BLaER1 treated with 17β-estradiol and CSF1 and Interleukin-3, amounts not matched to agents 10 nM and 100 nM (cell line): ENCODE measurements at regions not wholly inside any gene's neighbourhood (a gene's known extent, or its start where the extent isn't known, plus 50 kb on each side); places are given as distances from the start of the nearest gene placed in this dataset.
"Not testable (repeated sequence)": the region's sequence is repeated elsewhere in the genome, so short reads cannot be mapped to it uniquely, and the experiment has no call there.

Source experiments
- H3K27ac ChIP-seq, 11 experiments: shearing (Covaris generic); formaldehyde crosslinking; 2 replicates each; pipeline ENCODE4 v1.8.1; 2022
- H3K27me3 ChIP-seq, 11 experiments: shearing (Covaris generic); formaldehyde crosslinking; 2 replicates each; pipeline ENCODE4 v1.8.1; 2022
- H3K36me3 ChIP-seq, 11 experiments: shearing (Covaris generic); formaldehyde crosslinking; 2 replicates each; pipeline ENCODE4 v1.8.1; 2022
- H3K4me1 ChIP-seq, 10 experiments: shearing (Covaris generic); formaldehyde crosslinking; 2 replicates each; pipeline ENCODE4 v1.8.1; 2022
- H3K4me2 ChIP-seq, 11 experiments: shearing (Covaris generic); formaldehyde crosslinking; 2 replicates each; pipeline ENCODE4 v1.8.1; 2022
- H3K4me3 ChIP-seq, 10 experiments: shearing (Covaris generic); formaldehyde crosslinking; 2 replicates each; pipeline ENCODE4 v1.8.1; 2022
- H3K9ac ChIP-seq, 11 experiments: shearing (Covaris generic); formaldehyde crosslinking; 2 replicates each; pipeline ENCODE4 v1.8.1; 2022
- H3K9me3 ChIP-seq, 11 experiments: shearing (Covaris generic); formaldehyde crosslinking; replicated peaks in 1 of 11; 2 replicates each; pipeline ENCODE4 v1.8.1; 2022
- H4K20me1 ChIP-seq, 11 experiments: shearing (Covaris generic); formaldehyde crosslinking; 2 replicates each; pipeline ENCODE4 v1.8.1; 2022
- Cebpa-rat ChIP-seq, 11 experiments: shearing (Covaris generic); IDR thresholded peaks; 2 replicates each; pipeline ENCODE4 v1.8.1; 2022

- peaks cover 0 to 21% (median 0%) of the 10 kb centered on the region in 10 experiments; a peak in 5 of 20 replicates for H3K4me1 ChIP-seq
Measured at GRCh38 chr6:12622566-12622965, 94.0 kb upstream of the PHACTR1 start.

GRCh38 chr6:12624142-12624837, 92.3 kb upstream of the PHACTR1 start:
- H3K4me3 ChIP-seq: no peak overlapping the region
- no peak for TF ChIP-seq Cebpa-rat (IDR thresholded peaks at IDR 0.05)

More at GRCh38 chr6:12622566-12622965, 94.0 kb upstream of the PHACTR1 start:
- H3K9ac ChIP-seq: no peak overlapping the region
- H3K9me3 ChIP-seq: no peaks in the 10 kb centered on the region
- H4K20me1 ChIP-seq: no peaks in the 10 kb centered on the region
- H3K36me3 ChIP-seq: no peaks in the 10 kb centered on the region
- no peaks in the 10 kb centered on the region for H3K27me3 ChIP-seq
- peak overlapping the region in 1 of 11 experiments; percentile 23; a peak in 2 of 22 replicates for H3K4me2 ChIP-seq
- no peak for TF ChIP-seq Cebpa-rat (IDR thresholded peaks at IDR 0.05)
- no peak overlapping the region for H3K27ac ChIP-seq
- H3K4me3 ChIP-seq: no peak overlapping the region

DNA sequence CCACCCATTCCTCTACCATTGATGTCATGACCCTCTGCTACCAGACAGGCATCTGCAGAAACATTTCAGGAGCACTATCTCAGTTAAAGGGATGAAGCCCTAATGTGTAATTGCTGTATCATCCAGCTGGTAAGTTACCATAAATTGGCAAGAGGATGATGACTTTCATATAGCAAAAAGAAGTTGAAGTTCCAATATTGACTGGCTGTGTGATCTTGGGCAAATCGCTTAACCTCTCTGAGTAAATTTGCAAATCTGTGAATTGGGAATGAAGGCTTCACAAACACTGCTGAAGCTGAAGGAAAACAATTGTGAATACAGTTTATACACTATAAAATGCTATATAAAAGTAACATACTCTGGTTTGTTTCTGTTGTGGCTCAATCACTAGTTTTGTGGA, 89.5 kb upstream of the PHACTR1 start:
- no peaks in the 10 kb centered on the region for H4K20me1 ChIP-seq
- no peak overlapping the region for H3K27ac ChIP-seq
- peaks cover 0 to 8% (median 0%) of the 10 kb centered on the region in 10 experiments; a peak in 4 of 20 replicates for H3K4me1 ChIP-seq
- no peaks in the 10 kb centered on the region for H3K36me3 ChIP-seq
- no peak overlapping the region for H3K9ac ChIP-seq
- no peaks in the 10 kb centered on the region for H3K9me3 ChIP-seq
- no peak overlapping the region for H3K4me3 ChIP-seq
- no peak overlapping the region for H3K4me2 ChIP-seq
- TF ChIP-seq Cebpa-rat (IDR thresholded peaks at IDR 0.05): no peak
- H3K27me3 ChIP-seq: no peaks in the 10 kb centered on the region

More at GRCh38 chr6:12624142-12624837, 92.3 kb upstream of the PHACTR1 start:
- Histone ChIP-seq H4K20me1 (no peaks in the 10 kb centered on the region), H3K27ac (no peak overlapping the region), H3K27me3 (no peaks in the 10 kb centered on the region), H3K9ac (no peak overlapping the region), H3K4me1 (peaks cover 0 to 21% (median 0%) of the 10 kb centered on the region in 10 experiments; a peak in 5 of 20 replicates), H3K4me2 (no peak overlapping the region), H3K36me3 (no peaks in the 10 kb centered on the region), H3K9me3 (no peaks in the 10 kb centered on the region)

GRCh38 chr6:12628327-12628726, 88.2 kb upstream of the PHACTR1 start:
- no peak overlapping the region for H3K4me2 ChIP-seq
- H3K27me3 ChIP-seq: no peaks in the 10 kb centered on the region
- H4K20me1 ChIP-seq: no peaks in the 10 kb centered on the region
- H3K27ac ChIP-seq: no peak overlapping the region
- H3K4me1 ChIP-seq: peaks cover 0 to 11% (median 0%) of the 10 kb centered on the region in 10 experiments; a peak in 4 of 20 replicates
- H3K9ac ChIP-seq: no peak overlapping the region
- no peak overlapping the region for H3K4me3 ChIP-seq
- no peak for TF ChIP-seq Cebpa-rat (IDR thresholded peaks at IDR 0.05)
- H3K9me3 ChIP-seq: no peaks in the 10 kb centered on the region
- H3K36me3 ChIP-seq: no peaks in the 10 kb centered on the region

DNA sequence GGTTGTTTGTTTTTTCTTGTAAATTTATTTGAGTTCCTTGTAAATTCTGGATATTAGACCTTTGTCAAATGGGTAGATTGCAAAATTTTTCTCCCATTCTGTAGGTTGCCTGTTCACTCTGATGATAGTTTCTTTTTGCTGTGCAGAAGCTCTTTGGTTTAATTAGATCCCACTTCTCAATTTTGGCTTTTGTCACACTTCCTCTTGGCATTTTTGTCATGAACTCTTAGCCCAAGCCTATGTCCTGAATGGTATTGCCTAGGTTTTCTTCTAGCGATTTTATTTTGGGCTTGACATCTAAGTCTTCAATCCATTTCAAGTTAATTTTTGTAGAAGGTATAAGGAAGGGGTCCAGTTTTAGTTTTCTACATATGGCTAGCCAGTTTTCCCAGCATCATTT, 82.8 kb upstream of the PHACTR1 start:
- peaks cover 0 to 30% (median 0%) of the 10 kb centered on the region in 10 experiments; a peak in 5 of 20 replicates for H3K4me1 ChIP-seq
- not testable (repeated sequence) for H3K4me3 ChIP-seq, H3K9ac ChIP-seq, H3K36me3 ChIP-seq, H3K9me3 ChIP-seq, H3K27me3 ChIP-seq, H4K20me1 ChIP-seq, H3K27ac ChIP-seq
- peak overlapping the region in 2 of 11 experiments; percentile 15 to 23; a peak in 2 of 22 replicates for H3K4me2 ChIP-seq

DNA sequence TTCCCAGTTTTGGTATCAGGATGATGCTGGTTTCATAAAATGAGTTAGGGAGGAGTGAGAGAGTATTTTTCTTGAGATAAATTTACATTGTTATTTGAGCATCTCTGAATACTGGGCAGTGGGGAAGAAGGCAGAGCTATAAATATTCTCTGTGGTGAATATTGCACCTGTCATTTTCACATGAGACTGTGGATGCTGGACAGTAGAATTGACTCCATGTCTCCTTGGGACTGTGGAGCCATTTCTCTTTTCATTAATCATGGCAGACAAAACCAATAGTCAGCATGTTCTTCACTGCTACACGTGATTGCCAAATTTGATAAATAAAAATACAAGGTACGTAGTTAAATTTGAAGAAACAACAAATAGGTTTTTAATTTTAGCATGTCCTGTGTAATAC, 81.2 kb upstream of the PHACTR1 start:
- TF ChIP-seq Cebpa-rat (IDR thresholded peaks at IDR 0.05): no peak
- Histone ChIP-seq H3K36me3 (no peaks in the 10 kb centered on the region), H3K9ac (no peak overlapping the region), H3K4me2 (no peak overlapping the region), H3K9me3 (peaks cover 8 to 12% (median 9%) of the 10 kb centered on the region in 11 experiments; a peak in 18 of 22 replicates), H4K20me1 (no peaks in the 10 kb centered on the region), H3K4me3 (no peak overlapping the region), H3K27ac (no peak overlapping the region), H3K27me3 (no peaks in the 10 kb centered on the region), H3K4me1 (peaks cover 0 to 30% (median 0%) of the 10 kb centered on the region in 10 experiments; a peak in 5 of 20 replicates)

- Histone ChIP-seq H3K9me3 (peaks cover 8 to 16% (median 13%) of the 10 kb centered on the region in 11 experiments; a peak in 18 of 22 replicates), H3K36me3 (no peaks in the 10 kb centered on the region), H3K9ac (no peak overlapping the region), H4K20me1 (no peaks in the 10 kb centered on the region), H3K4me2 (no peak overlapping the region), H3K27ac (no peak overlapping the region), H3K4me1 (peaks cover 0 to 30% (median 0%) of the 10 kb centered on the region in 10 experiments; a peak in 5 of 20 replicates), H3K27me3 (no peaks in the 10 kb centered on the region), H3K4me3 (no peak overlapping the region)
- no peak for TF ChIP-seq Cebpa-rat (IDR thresholded peaks at IDR 0.05)
Measured at GRCh38 chr6:12635813-12636212, 80.8 kb upstream of the PHACTR1 start.

- H3K36me3 ChIP-seq: no peaks in the 10 kb centered on the region
- no peak overlapping the region for H3K9ac ChIP-seq
- H4K20me1 ChIP-seq: no peaks in the 10 kb centered on the region
- H3K9me3 ChIP-seq: peaks cover 11 to 20% (median 16%) of the 10 kb centered on the region in 11 experiments; a peak in 19 of 22 replicates
- no peaks in the 10 kb centered on the region for H3K27me3 ChIP-seq
- H3K27ac ChIP-seq: no peak overlapping the region
- H3K4me3 ChIP-seq: no peak overlapping the region
- TF ChIP-seq Cebpa-rat (IDR thresholded peaks at IDR 0.05): no peak
- H3K4me1 ChIP-seq: peaks cover 0 to 30% (median 0%) of the 10 kb centered on the region in 10 experiments; a peak in 5 of 20 replicates
- no peak overlapping the region for H3K4me2 ChIP-seq
Measured at GRCh38 chr6:12636336-12636735, 80.2 kb upstream of the PHACTR1 start.

DNA sequence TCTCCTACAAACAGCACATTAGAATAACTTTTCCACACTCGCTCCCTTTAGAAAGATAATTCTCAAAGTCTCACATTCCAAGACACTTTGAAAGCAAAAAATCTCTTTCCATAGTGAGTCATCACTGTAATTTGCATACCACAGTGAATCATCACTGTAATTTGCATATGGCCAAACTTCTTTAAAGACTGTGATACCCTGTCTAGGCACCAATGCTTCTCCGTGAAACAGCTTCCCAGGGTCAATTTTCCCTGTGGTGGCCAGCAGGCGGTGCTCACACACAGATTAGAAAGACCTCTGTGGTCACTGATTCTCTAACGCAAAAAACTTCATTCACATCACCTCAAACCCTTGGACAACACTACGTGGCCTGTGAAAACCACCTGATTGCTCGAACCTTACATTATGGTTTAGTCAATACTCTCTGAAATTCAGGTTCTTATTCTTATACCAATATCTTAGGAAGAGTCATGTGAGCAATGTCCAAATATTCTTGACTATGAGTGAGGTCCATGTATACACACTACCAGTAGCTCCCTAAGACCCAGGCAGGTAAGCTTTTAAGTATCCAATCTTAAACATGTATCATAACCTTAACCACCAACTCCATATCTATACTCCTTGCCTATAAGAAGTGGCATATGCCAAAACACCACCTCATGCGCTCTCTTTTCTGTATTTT, 78.5 kb upstream of the PHACTR1 start:
- H3K4me2 ChIP-seq: 0 out of 22 replicates have a peak overlapping the region, but pooled peaks of 1 of the 11 experiments have one; percentile 5
- H3K9me3 ChIP-seq: peaks cover 11 to 27% (median 21%) of the 10 kb centered on the region in 11 experiments; a peak in 19 of 22 replicates
- H3K36me3 ChIP-seq: no peaks in the 10 kb centered on the region
- H3K27ac ChIP-seq: no peak overlapping the region
- H4K20me1 ChIP-seq: no peaks in the 10 kb centered on the region
- no peak for TF ChIP-seq Cebpa-rat (IDR thresholded peaks at IDR 0.05)
- peaks cover 0 to 21% (median 0%) of the 10 kb centered on the region in 10 experiments; a peak in 5 of 20 replicates for H3K4me1 ChIP-seq
- H3K27me3 ChIP-seq: no peaks in the 10 kb centered on the region
- no peak overlapping the region for H3K4me3 ChIP-seq
- H3K9ac ChIP-seq: no peak overlapping the region
